ENCODE measurements at regions not wholly inside any gene's neighbourhood (a gene's known extent, or its start where the extent isn't known, plus 50 kb on each side); places are given as distances from the start of the nearest gene placed in this dataset.
"Not testable (repeated sequence)": the region's sequence is repeated elsewhere in the genome, so short reads cannot be mapped to it uniquely, and the experiment has no call there.

DNA sequence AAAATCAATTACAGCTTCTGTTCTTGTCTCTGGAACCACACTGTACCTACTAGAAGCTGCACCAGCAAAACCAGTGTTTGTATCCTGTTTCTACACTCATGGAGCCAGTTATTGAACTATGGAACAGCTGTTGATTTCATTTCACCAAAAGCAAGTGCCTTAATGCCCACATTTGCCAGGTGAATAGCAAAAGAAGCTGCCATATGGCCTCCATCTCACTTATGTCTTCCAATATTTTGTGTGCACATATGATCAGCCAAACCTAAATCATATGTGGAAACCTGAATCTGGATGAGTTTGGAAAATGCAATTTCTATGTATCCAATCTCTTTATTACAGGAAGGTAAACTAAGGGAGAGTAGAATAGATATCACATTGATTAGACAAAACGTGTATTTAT, 415.8 kb upstream of the GRID2 start:
- no TSS peak for BruUV-seq (replicated peaks)
- TF ChIP-seq, protein P1, sequence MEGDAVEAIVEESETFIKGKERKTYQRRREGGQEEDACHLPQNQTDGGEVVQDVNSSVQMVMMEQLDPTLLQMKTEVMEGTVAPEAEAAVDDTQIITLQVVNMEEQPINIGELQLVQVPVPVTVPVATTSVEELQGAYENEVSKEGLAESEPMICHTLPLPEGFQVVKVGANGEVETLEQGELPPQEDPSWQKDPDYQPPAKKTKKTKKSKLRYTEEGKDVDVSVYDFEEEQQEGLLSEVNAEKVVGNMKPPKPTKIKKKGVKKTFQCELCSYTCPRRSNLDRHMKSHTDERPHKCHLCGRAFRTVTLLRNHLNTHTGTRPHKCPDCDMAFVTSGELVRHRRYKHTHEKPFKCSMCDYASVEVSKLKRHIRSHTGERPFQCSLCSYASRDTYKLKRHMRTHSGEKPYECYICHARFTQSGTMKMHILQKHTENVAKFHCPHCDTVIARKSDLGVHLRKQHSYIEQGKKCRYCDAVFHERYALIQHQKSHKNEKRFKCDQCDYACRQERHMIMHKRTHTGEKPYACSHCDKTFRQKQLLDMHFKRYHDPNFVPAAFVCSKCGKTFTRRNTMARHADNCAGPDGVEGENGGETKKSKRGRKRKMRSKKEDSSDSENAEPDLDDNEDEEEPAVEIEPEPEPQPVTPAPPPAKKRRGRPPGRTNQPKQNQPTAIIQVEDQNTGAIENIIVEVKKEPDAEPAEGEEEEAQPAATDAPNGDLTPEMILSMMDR (IDR thresholded peaks at IDR 0.05; ENCODE audit: unreplicated experiment), result no peak
- CTCF ChIA-PET, result no interaction called here
- Mint-ChIP-seq H3K9me3 (ENCODE audit: low read depth, unreplicated experiment) (no peaks in the 10 kb centered on the region), H3K4me1 (ENCODE audit: low read depth, unreplicated experiment) (no peaks in the 10 kb centered on the region), H3K4me3 (ENCODE audit: low read depth, unreplicated experiment) (no peak overlapping the region), H3K36me3 (ENCODE audit: insufficient read depth, unreplicated experiment) (no peaks in the 10 kb centered on the region), H3K27me3 (ENCODE audit: unreplicated experiment) (no peaks in the 10 kb centered on the region), H3K27ac (ENCODE audit: unreplicated experiment) (no peak overlapping the region)
- no peak for DNase-seq
- intact Hi-C loops (cut with micrococcal nuclease; ENCODE audit: unreplicated experiment), result no loop called here

GRCh38 chr4:91891217-91891616, 412.5 kb upstream of the GRID2 start:
- H3K36me3 Mint-ChIP-seq (ENCODE audit: insufficient read depth, unreplicated experiment); CTCF ChIA-PET; intact Hi-C loops (cut with micrococcal nuclease; ENCODE audit: unreplicated experiment); DNase-seq; BruUV-seq (replicated peaks); H3K9me3 Mint-ChIP-seq (ENCODE audit: low read depth, unreplicated experiment); H3K27me3 Mint-ChIP-seq (ENCODE audit: unreplicated experiment); H3K4me3 Mint-ChIP-seq (ENCODE audit: low read depth, unreplicated experiment); H3K27ac Mint-ChIP-seq (ENCODE audit: unreplicated experiment); H3K4me1 Mint-ChIP-seq (ENCODE audit: low read depth, unreplicated experiment): not testable (repeated sequence)

- Mint-ChIP-seq H3K27me3 (ENCODE audit: unreplicated experiment) (no peaks in the 10 kb centered on the region), H3K27ac (ENCODE audit: unreplicated experiment) (no peak overlapping the region), H3K9me3 (ENCODE audit: low read depth, unreplicated experiment) (no peaks in the 10 kb centered on the region), H3K4me3 (ENCODE audit: low read depth, unreplicated experiment) (no peak overlapping the region), H3K4me1 (ENCODE audit: low read depth, unreplicated experiment) (no peaks in the 10 kb centered on the region), H3K36me3 (ENCODE audit: insufficient read depth, unreplicated experiment) (no peaks in the 10 kb centered on the region)
- CTCF ChIA-PET, result no interaction called here
- TF ChIP-seq, protein P1 (IDR thresholded peaks at IDR 0.05; ENCODE audit: unreplicated experiment), result no peak
- intact Hi-C loops (cut with micrococcal nuclease; ENCODE audit: unreplicated experiment), result no loop called here
- DNase-seq, result no peak
- BruUV-seq (replicated peaks), result no TSS peak
Measured at GRCh38 chr4:91894006-91894405, 409.8 kb upstream of the GRID2 start.

DNA sequence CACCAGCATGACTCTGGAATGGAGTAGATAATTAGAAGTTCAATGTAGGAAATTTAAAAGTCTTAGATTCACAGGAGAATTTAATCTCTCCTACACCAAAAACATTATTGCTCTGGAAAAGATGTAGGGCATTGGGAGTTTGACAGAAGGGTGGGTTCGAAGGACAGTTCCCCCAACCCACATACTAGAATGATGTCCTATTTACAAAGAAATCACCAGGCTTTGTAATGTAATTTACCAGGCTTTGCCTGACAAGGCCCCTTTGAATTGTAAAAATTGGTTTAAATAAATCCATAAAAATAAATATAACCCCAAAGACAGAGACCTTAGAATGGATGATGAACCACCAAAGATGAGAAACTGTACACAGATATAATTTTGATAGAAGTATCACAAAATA, 399.2 kb upstream of the GRID2 start:
- H3K27ac Mint-ChIP-seq (ENCODE audit: unreplicated experiment), result no peak overlapping the region
- intact Hi-C loops (cut with micrococcal nuclease; ENCODE audit: unreplicated experiment), result no loop called here
- H3K4me1 Mint-ChIP-seq (ENCODE audit: low read depth, unreplicated experiment), result no peaks in the 10 kb centered on the region
- no peaks in the 10 kb centered on the region for H3K36me3 Mint-ChIP-seq (ENCODE audit: insufficient read depth, unreplicated experiment)
- H3K4me3 Mint-ChIP-seq (ENCODE audit: low read depth, unreplicated experiment), result no peak overlapping the region
- no peak for DNase-seq
- no peaks in the 10 kb centered on the region for H3K9me3 Mint-ChIP-seq (ENCODE audit: low read depth, unreplicated experiment)
- CTCF ChIA-PET, result interaction anchor here (0.7 kb wide), 1 partner anchor 23 kb away, joined by 3 read pairs; no protein-coding TSS in a partner anchor
- TF ChIP-seq, protein P1 (IDR thresholded peaks at IDR 0.05; ENCODE audit: unreplicated experiment), result no peak
- H3K27me3 Mint-ChIP-seq (ENCODE audit: unreplicated experiment), result no peaks in the 10 kb centered on the region
- BruUV-seq (replicated peaks), result no TSS peak

DNA sequence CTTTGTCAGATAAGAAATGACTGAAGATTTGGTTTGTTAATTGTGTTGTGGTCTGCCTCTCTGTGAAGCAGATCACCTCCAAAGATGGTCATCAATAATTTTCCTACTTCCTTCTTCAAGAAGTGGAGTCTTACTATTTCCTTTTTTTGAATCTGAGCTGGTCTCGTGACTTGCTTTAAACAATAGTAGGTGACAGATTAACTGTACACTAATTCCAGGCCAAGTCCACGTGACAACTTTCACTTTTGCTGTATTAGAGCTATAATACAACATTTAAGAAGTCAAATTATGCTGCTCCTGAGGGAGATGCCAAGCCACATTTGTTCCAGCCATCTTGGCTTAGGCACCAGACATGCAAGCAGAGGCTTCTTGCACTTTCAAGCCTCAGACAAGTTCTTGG, 393.8 kb upstream of the GRID2 start:
- Mint-ChIP-seq H3K4me3 (ENCODE audit: low read depth, unreplicated experiment) (no peak overlapping the region), H3K27me3 (ENCODE audit: unreplicated experiment) (no peaks in the 10 kb centered on the region), H3K27ac (ENCODE audit: unreplicated experiment) (no peak overlapping the region), H3K9me3 (ENCODE audit: low read depth, unreplicated experiment) (no peaks in the 10 kb centered on the region), H3K4me1 (ENCODE audit: low read depth, unreplicated experiment) (no peaks in the 10 kb centered on the region), H3K36me3 (ENCODE audit: insufficient read depth, unreplicated experiment) (no peaks in the 10 kb centered on the region)
- no peak for DNase-seq
- no TSS peak for BruUV-seq (replicated peaks)
- TF ChIP-seq, protein P1 (IDR thresholded peaks at IDR 0.05; ENCODE audit: unreplicated experiment), result no peak
- CTCF ChIA-PET, result no interaction called here
- intact Hi-C loops (cut with micrococcal nuclease; ENCODE audit: unreplicated experiment), result no loop called here

Data from Calu3 (cell line).